H1 (cell line): ENCODE measurements at regions not wholly inside any gene's neighbourhood (a gene's known extent, or its start where the extent isn't known, plus 50 kb on each side); places are given as distances from the start of the nearest gene placed in this dataset.

Experiments
- CTCF ChIA-PET: fragments of 300-600 bp; sonication (Branson Sonifier 250); formaldehyde crosslinking; loops from one replicate; lab custom pipeline; 2021; ENCODE audit not compliant: partially characterized antibody; lab: Charles Lee
- POLR2A ChIA-PET: fragments of 300-600 bp; sonication (Branson Sonifier 250); formaldehyde crosslinking; loops from one replicate; lab custom pipeline; 2021; ENCODE audit warnings: inconsistent platforms; ENCODE audit not compliant: partially characterized antibody; lab: Charles Lee
- DNase-seq, 2 experiments: peaks; one replicate each; pipeline versions ENCODE4 v3.0.0 to v3.0.0-alpha.2; 2010 to 2022; ENCODE audit warnings: low spot score in 2 of 2, low read depth in 1 of 2, mixed read lengths in 1 of 2
- FAIRE-seq: peaks from 2 replicates; lab custom pipeline; 2011; peaks lifted over from hg19 to GRCh38; lab: Jason Lieb, UNC
- H2AFZ ChIP-seq: 2 replicates; pipeline ENCODE4 v1.8.1; 2012; ENCODE audit warnings: low read length, inconsistent platforms
- H2AK5ac ChIP-seq: 2 replicates; pipeline ENCODE4 v1.6.1; 2013; ENCODE audit warnings: low read depth, low read length
- H2BK120ac ChIP-seq: replicated peaks from 2 replicates; pipeline ENCODE3; 2013; ENCODE audit warnings: low read depth, low read length, inconsistent platforms
- H2BK12ac ChIP-seq: 2 replicates; pipeline ENCODE4 v1.6.1; 2013; ENCODE audit warnings: low read depth, low read length
- H2BK15ac ChIP-seq: 2 replicates; pipeline ENCODE4 v1.6.1; 2013; ENCODE audit warnings: low read length
- H2BK20ac ChIP-seq: 2 replicates; pipeline ENCODE4 v1.6.1; 2013; ENCODE audit warnings: low read length
- H2BK5ac ChIP-seq: 2 replicates; pipeline ENCODE4 v1.6.1; 2013; ENCODE audit warnings: low read depth, low read length
- H3K14ac ChIP-seq: 2 replicates; pipeline ENCODE4 v1.6.1; 2013; ENCODE audit warnings: inconsistent platforms; ENCODE audit not compliant: insufficient read length
- H3K18ac ChIP-seq: 2 replicates; pipeline ENCODE4 v1.6.1; 2013; ENCODE audit warnings: low read length; ENCODE audit errors: extremely low read depth
- H3K23ac ChIP-seq: 2 replicates; pipeline ENCODE4 v1.6.1; 2013; ENCODE audit warnings: inconsistent platforms; ENCODE audit not compliant: insufficient read length
- H3K23me2 ChIP-seq: 2 replicates; pipeline ENCODE4 v1.6.1; 2013; ENCODE audit warnings: low read depth, low read length
- H3K27ac ChIP-seq: 2 replicates; pipeline ENCODE4 v1.6.1; 2011; ENCODE audit warnings: low read depth, low read length, inconsistent platforms
- H3K27me3 ChIP-seq, 4 experiments: replicated peaks in 1 of 4; 1 replicate in 1 of 4; 2 replicates in 3 of 4; pipeline versions ENCODE4 v1.6.1 to v1.8.1; 2011 to 2013; ENCODE audit warnings: low read length in 3 of 4, mild to moderate bottlenecking in 3 of 4, inconsistent platforms in 2 of 4, mixed read lengths in 2 of 4, moderate library complexity in 1 of 4; ENCODE audit not compliant: control insufficient read depth in 3 of 4, insufficient read depth in 3 of 4; ENCODE audit errors: extremely low read depth in 1 of 4
- H3K36me3 ChIP-seq, 4 experiments: 2 replicates each; pipeline versions ENCODE4 v1.6.1 to v1.8.1; 2011 to 2013; ENCODE audit warnings: mild to moderate bottlenecking in 4 of 4, low read length in 3 of 4, moderate library complexity in 2 of 4, control low read depth in 1 of 4, inconsistent platforms in 1 of 4; ENCODE audit not compliant: insufficient read depth in 4 of 4, control insufficient read depth in 2 of 4
- H3K4ac ChIP-seq: replicated peaks from 2 replicates; pipeline ENCODE3; 2013; ENCODE audit warnings: low read length, low read depth, mixed read lengths, inconsistent platforms; ENCODE audit not compliant: insufficient read length
- H3K4me1 ChIP-seq, 4 experiments: replicated peaks in 1 of 4; 1 replicate in 1 of 4; 2 replicates in 3 of 4; pipeline versions ENCODE4 v1.6.1 to v1.8.1; 2011 to 2013; ENCODE audit warnings: low read length in 3 of 4, inconsistent platforms in 2 of 4, mixed read lengths in 1 of 4; ENCODE audit not compliant: insufficient read depth in 4 of 4, control insufficient read depth in 3 of 4
- H3K4me2 ChIP-seq, 2 experiments: 2 replicates each; pipeline versions ENCODE4 v1.6.1 to v1.8.1; 2011 to 2013; ENCODE audit warnings: low read depth in 2 of 2, low read length in 2 of 2, control low read depth in 1 of 2, inconsistent platforms in 1 of 2, mild to moderate bottlenecking in 1 of 2; ENCODE audit not compliant: insufficient read depth in 1 of 2
- H3K4me3 ChIP-seq, 4 experiments: fragments of 200-600, 300-600 bp in 1 of 4; sonication (generic), shearing (Covaris generic), sonication (Bioruptor Twin) in 1 of 4; 2 replicates each; pipeline versions ENCODE4 v1.5.1 to v1.8.1; 2011 to 2016; ENCODE audit warnings: low read length in 4 of 4, low read depth in 3 of 4, control low read depth in 2 of 4, inconsistent platforms in 2 of 4, mild to moderate bottlenecking in 2 of 4, mixed read lengths in 1 of 4, moderate library complexity in 1 of 4; ENCODE audit not compliant: insufficient read depth in 2 of 4; ENCODE audit errors: extremely low read depth in 1 of 4
- H3K56ac ChIP-seq: replicated peaks from 2 replicates; pipeline ENCODE3; 2013; ENCODE audit warnings: low read depth, mild to moderate bottlenecking, mixed read lengths, low read length, inconsistent platforms; ENCODE audit not compliant: insufficient read length
- H3K79me1 ChIP-seq: 2 replicates; pipeline ENCODE4 v1.6.1; 2013; ENCODE audit warnings: low read depth, low read length, control low read depth
- H3K79me2 ChIP-seq, 2 experiments: 2 replicates each; pipeline versions ENCODE4 v1.6.1 to v1.8.1; 2012 to 2013; ENCODE audit warnings: low read length in 2 of 2, mild to moderate bottlenecking in 2 of 2, inconsistent platforms in 1 of 2; ENCODE audit not compliant: insufficient read depth in 2 of 2, control insufficient read depth in 1 of 2
- H3K9ac ChIP-seq, 4 experiments: replicated peaks in 1 of 4; 1 replicate in 1 of 4; 2 replicates in 3 of 4; pipeline versions ENCODE4 v1.6.1 to v1.8.1; 2011 to 2013; ENCODE audit warnings: low read depth in 3 of 4, low read length in 3 of 4, control low read depth in 2 of 4, mild to moderate bottlenecking in 2 of 4, moderate library complexity in 2 of 4, inconsistent platforms in 1 of 4; ENCODE audit errors: extremely low read depth in 1 of 4
- H3K9me3 ChIP-seq, 2 experiments: 2 replicates each; pipeline versions ENCODE4 v1.6.1 to v1.8.1; 2012 to 2013; ENCODE audit warnings: mild to moderate bottlenecking in 2 of 2, moderate library complexity in 2 of 2, control low read depth in 1 of 2, inconsistent platforms in 1 of 2, low read depth in 1 of 2, low read length in 1 of 2, mixed read lengths in 1 of 2; ENCODE audit not compliant: insufficient read depth in 2 of 2
- H4K20me1 ChIP-seq, 2 experiments: replicated peaks in 1 of 2; 2 replicates each; pipeline versions ENCODE3 to v1.8.1; 2011 to 2013; ENCODE audit warnings: inconsistent platforms in 2 of 2, low read length in 2 of 2, mild to moderate bottlenecking in 1 of 2; ENCODE audit not compliant: insufficient read depth in 2 of 2, control insufficient read depth in 1 of 2
- H4K5ac ChIP-seq: 2 replicates; pipeline ENCODE4 v1.6.1; 2013; ENCODE audit warnings: low read length, low read depth, mixed read lengths, inconsistent platforms; ENCODE audit not compliant: insufficient read length
- H4K8ac ChIP-seq: 2 replicates; pipeline ENCODE4 v1.8.0; 2013; ENCODE audit warnings: mild to moderate bottlenecking, moderate library complexity, low read length, inconsistent platforms; ENCODE audit not compliant: insufficient read depth; ENCODE audit errors: extremely low read depth
- H4K91ac ChIP-seq: replicated peaks from 2 replicates; pipeline ENCODE3; 2013; ENCODE audit warnings: low read length, mixed read lengths, inconsistent platforms; ENCODE audit not compliant: insufficient read length
- BRCA1 ChIP-seq: IDR thresholded peaks from 2 replicates; pipeline ENCODE4 v1.6.1; 2012; ENCODE audit warnings: low read depth, low read length, improper control_type of control experiment
- CREB1 ChIP-seq: IDR thresholded peaks from 2 replicates; pipeline ENCODE4 v1.6.1; 2012; ENCODE audit warnings: inconsistent platforms
- EP300 ChIP-seq, 2 experiments: IDR thresholded peaks; 1 replicate in 1 of 2; 2 replicates in 1 of 2; pipeline ENCODE4 v1.6.1; 2011 to 2012; ENCODE audit warnings: low read depth in 2 of 2, low read length in 2 of 2, mild to moderate bottlenecking in 2 of 2, borderline replicate concordance in 1 of 2, inconsistent platforms in 1 of 2, moderate library complexity in 1 of 2
- HDAC6 ChIP-seq: IDR thresholded peaks from one replicate; pipeline ENCODE4 v1.7.1; 2012; ENCODE audit warnings: low read depth, mild to moderate bottlenecking, inconsistent platforms, low read length, moderate library complexity
- POLR2AphosphoS5 ChIP-seq: IDR thresholded peaks from 2 replicates; pipeline ENCODE4 v1.6.1; 2011; ENCODE audit warnings: low read depth, low read length
- RBBP5 ChIP-seq: IDR thresholded peaks from 2 replicates; pipeline ENCODE4 v1.7.1; 2012; ENCODE audit warnings: low read depth, mild to moderate bottlenecking, inconsistent platforms, low read length, moderate library complexity, borderline replicate concordance
- SIRT6 ChIP-seq: IDR thresholded peaks from one replicate; pipeline ENCODE4 v1.7.1; 2012; ENCODE audit warnings: low read length, inconsistent platforms
- SIX5 ChIP-seq: IDR thresholded peaks from 2 replicates; pipeline ENCODE4 v1.6.1; 2011; ENCODE audit warnings: mild to moderate bottlenecking, low read depth, low read length
- WGBS, 2 experiments: shearing (Covaris generic) in 1 of 2; methylation state at CpG; one replicate each; pipeline versions ENCODE4 v1.1.6 to v1.1.7; 2013 to 2015; ENCODE audit warnings: low lambda C conversion rate in 2 of 2, mixed read lengths in 2 of 2, inconsistent platforms in 1 of 2, low coverage in 1 of 2, missing lambda C conversion rate in 1 of 2; ENCODE audit not compliant: insufficient replicate concordance in 2 of 2, insufficient coverage in 1 of 2, insufficient read length in 1 of 2; ENCODE audit errors: extremely low coverage in 1 of 2, missing lambda C conversion rate in 1 of 2; 5-methylcytosine and 5-hydroxymethylcytosine counted together
- TF ChIP-seq, protein P1 (sequence below): IDR thresholded peaks from 2 replicates; pipeline ENCODE4 v1.6.1; 2011; ENCODE audit warnings: low read length, improper control_type of control experiment
- TF ChIP-seq, protein P2 (sequence below): IDR thresholded peaks from 2 replicates; pipeline ENCODE4 v1.6.1; 2012; ENCODE audit warnings: low read length, inconsistent platforms

DNA sequence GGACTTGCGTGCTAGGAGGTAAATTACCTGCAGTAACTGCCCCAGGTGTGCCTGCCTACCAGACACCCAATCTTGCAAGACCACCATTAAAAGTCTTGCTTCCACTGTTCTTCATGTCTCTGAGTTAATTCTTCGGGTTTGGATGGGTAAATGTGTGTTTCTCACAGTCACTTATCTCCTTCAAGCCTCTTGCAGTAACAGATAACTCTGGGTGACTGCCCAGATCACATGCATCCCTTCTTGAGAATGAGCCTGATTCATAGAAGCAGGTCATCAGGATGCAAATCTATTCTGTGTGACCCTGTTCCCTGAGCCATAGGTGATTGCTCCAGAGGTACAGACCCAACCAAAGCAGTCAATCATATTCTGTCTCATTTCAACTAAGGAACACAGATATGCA, 194.6 kb downstream of the METTL4 start:
- no peaks in the 10 kb centered on the region for H3K36me3 ChIP-seq
- no peak overlapping the region for H3K4me2 ChIP-seq
- H2AFZ ChIP-seq, result no peak overlapping the region; the same call in 1 of the 2 replicates
- CTCF ChIA-PET, result no interaction called here
- H3K27me3 ChIP-seq, result no peaks in the 10 kb centered on the region
- FAIRE-seq (no peak), DNase-seq (no peak)
- H2BK15ac ChIP-seq, result no peak overlapping the region
- H3K4me1 ChIP-seq, result no peaks in the 10 kb centered on the region
- H3K14ac ChIP-seq, result no peak overlapping the region
- H3K79me1 ChIP-seq, result no peaks in the 10 kb centered on the region
- no peaks in the 10 kb centered on the region for H3K9me3 ChIP-seq
- H4K20me1 ChIP-seq, result no peaks in the 10 kb centered on the region
- no peak overlapping the region for H3K4ac ChIP-seq
- H3K56ac ChIP-seq, result no peak overlapping the region
- no peak overlapping the region for H3K23ac ChIP-seq
- no peak overlapping the region for H2BK12ac ChIP-seq
- H2BK5ac ChIP-seq, result no peak overlapping the region
- POLR2A ChIA-PET, result no interaction called here
- H3K18ac ChIP-seq, result no peak overlapping the region
- H2AK5ac ChIP-seq, result no peak overlapping the region
- no peaks in the 10 kb centered on the region for H3K23me2 ChIP-seq
- 86% methylated on average over 2 of the region's 2 CpGs; no CpG with 5 or more reads in 1 of the 2 experiments for WGBS, 2 experiments
- H4K91ac ChIP-seq, result no peak overlapping the region
- H2BK120ac ChIP-seq, result no peak overlapping the region
- no peak overlapping the region for H3K27ac ChIP-seq
- H4K5ac ChIP-seq, result no peak overlapping the region
- no peak overlapping the region for H4K8ac ChIP-seq
- no peaks in the 10 kb centered on the region for H3K79me2 ChIP-seq
- no peak overlapping the region for H3K4me3 ChIP-seq
- no peak overlapping the region for H2BK20ac ChIP-seq
- H3K9ac ChIP-seq, result peak overlapping the region in 1 of 4 experiments; percentile 34; a peak in 1 of 7 replicates
- TF ChIP-seq SIRT6, result no peak
- TF ChIP-seq EP300 (IDR thresholded peaks at IDR 0.05; ENCODE audit: borderline replicate concordance in 1 of 2, low read depth in 2 of 2, low read length in 2 of 2), result no peak
- no peak for TF ChIP-seq POLR2AphosphoS5
- no peak for TF ChIP-seq HDAC6
- TF ChIP-seq RBBP5, result no peak
- TF ChIP-seq, protein P1, sequence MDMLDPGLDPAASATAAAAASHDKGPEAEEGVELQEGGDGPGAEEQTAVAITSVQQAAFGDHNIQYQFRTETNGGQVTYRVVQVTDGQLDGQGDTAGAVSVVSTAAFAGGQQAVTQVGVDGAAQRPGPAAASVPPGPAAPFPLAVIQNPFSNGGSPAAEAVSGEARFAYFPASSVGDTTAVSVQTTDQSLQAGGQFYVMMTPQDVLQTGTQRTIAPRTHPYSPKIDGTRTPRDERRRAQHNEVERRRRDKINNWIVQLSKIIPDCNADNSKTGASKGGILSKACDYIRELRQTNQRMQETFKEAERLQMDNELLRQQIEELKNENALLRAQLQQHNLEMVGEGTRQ, result no peak
- no peak for TF ChIP-seq SIX5
- TF ChIP-seq CREB1, result no peak
- TF ChIP-seq, protein P2, sequence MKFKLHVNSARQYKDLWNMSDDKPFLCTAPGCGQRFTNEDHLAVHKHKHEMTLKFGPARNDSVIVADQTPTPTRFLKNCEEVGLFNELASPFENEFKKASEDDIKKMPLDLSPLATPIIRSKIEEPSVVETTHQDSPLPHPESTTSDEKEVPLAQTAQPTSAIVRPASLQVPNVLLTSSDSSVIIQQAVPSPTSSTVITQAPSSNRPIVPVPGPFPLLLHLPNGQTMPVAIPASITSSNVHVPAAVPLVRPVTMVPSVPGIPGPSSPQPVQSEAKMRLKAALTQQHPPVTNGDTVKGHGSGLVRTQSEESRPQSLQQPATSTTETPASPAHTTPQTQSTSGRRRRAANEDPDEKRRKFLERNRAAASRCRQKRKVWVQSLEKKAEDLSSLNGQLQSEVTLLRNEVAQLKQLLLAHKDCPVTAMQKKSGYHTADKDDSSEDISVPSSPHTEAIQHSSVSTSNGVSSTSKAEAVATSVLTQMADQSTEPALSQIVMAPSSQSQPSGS, result no peak
- TF ChIP-seq BRCA1, result no peak
